Coronary artery (tissue), 2 donors: ENCODE measurements at regions not wholly inside any gene's neighbourhood (a gene's known extent, or its start where the extent isn't known, plus 50 kb on each side); places are given as distances from the start of the nearest gene placed in this dataset.

Source experiments
- DNase-seq: peaks from one replicate; pipeline ENCODE4 v3.0.0-alpha.2; 2017; ENCODE audit warnings: low spot score
- H3K27ac ChIP-seq, 2 donors: fragments of 200-600 bp; sonication (generic); one replicate each; pipeline ENCODE4 v1.5.1; 2016 to 2019
- H3K4me3 ChIP-seq: fragments of 200-600 bp; sonication (generic); 2 replicates; pipeline ENCODE4 v1.5.1; 2016; ENCODE audit warnings: mild to moderate bottlenecking, moderate library complexity
- CTCF ChIP-seq: fragments of 200-600 bp; sonication (generic); IDR thresholded peaks from one replicate; pipeline ENCODE4 v1.5.1; 2019; ENCODE audit warnings: antibody characterized with exemption

DNA sequence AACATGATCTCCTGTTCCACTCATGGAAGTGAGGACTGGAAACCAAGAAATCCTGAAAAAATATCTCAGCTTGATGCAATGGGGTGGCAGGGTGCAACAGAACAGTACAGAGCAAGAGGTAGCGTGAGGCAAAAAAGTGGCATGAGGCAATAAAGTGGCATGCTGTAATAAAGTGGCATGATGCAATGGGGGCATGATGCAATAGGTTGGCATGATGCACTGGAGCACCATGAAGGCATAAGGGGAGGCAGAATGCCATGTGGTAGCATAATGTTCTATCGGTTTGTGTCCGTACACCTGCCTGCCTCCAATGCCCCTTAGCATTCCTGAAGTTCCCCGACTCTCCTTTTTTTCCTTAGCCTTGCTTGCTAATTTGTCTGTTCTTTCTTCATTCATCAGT lies 648.4 kb downstream of the TMEM182 start:
- TF ChIP-seq CTCF: no peak
- no peak for DNase-seq
- Histone ChIP-seq H3K4me3 (no peak overlapping the region), H3K27ac (no peak overlapping the region)

- DNase-seq: no peak
- no peak for TF ChIP-seq CTCF
- Histone ChIP-seq H3K4me3 (no peak overlapping the region), H3K27ac (no peak overlapping the region)
Observed at GRCh38 chr2:103419506-103419905, 657.7 kb downstream of the TMEM182 start.

GRCh38 chr2:103423100-103423499 lies 661.3 kb downstream of the TMEM182 start:
- no peak overlapping the region for H3K4me3 ChIP-seq
- H3K27ac ChIP-seq: no peak overlapping the region
- no peak for TF ChIP-seq CTCF
- no peak for DNase-seq

DNA sequence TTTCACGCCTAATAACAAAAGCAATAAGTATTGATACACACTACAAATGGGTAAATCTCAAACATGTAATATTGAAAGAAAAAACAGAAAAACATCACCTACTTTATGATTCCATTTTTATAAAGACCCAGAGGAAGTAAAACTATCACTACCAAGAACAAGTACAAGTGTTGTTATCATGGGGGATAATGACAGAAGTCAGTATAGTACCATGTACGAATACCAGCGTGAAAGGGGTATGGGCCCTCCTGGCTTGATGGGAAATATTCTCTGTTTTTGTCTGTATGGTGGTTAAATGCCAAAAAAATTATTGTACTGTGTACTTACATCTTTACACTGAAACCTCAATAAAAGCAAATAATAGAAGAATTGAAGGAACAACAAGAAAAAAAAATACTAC lies 665.7 kb downstream of the TMEM182 start:
- no peak for TF ChIP-seq CTCF
- H3K4me3 ChIP-seq: no peak overlapping the region
- DNase-seq: no peak
- no peak overlapping the region for H3K27ac ChIP-seq

DNA sequence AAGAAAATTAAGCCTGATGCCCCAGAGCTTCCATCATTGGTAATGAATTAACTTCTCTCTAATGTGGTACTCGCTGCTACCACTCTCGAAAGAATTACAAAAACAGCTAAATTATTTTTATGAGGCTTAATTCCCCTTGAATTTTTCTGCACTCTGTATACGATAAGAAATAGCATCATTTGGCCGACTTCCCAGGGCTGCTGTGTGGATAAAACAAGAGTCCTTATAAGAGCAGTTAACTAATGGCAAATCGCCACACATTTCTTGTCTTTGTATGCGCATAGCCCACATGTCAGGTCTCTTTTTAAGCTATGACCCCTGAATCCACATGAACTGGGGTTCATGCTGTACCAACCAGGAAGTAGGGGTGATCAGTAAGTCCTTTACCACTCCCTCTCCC lies 668.4 kb downstream of the TMEM182 start:
- Histone ChIP-seq H3K27ac (no peak overlapping the region), H3K4me3 (no peak overlapping the region)
- TF ChIP-seq CTCF: no peak
- no peak for DNase-seq

DNA sequence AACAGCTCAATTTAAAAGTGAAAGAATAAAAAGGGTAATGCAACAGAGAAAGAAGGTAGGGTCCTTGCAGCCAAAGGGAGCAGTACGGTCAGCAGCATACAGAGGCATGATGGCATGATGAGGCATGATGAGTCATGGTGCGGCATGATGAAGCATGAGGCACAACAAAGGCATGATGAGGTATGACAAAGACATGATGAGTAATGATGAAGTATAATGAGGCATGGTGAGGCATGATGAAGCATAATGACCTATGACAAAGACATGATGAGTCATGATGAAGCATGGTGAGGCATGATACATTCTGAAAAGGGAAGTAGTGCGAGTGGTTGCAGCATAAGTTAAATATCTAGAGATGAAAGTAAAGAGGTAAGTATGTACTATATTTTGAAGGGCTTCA lies 673.2 kb downstream of the TMEM182 start:
- no peak for TF ChIP-seq CTCF
- Histone ChIP-seq H3K27ac (no peak overlapping the region), H3K4me3 (no peak overlapping the region)
- DNase-seq: no peak

GRCh38 chr2:103437161-103437560 lies 675.3 kb downstream of the TMEM182 start:
- DNase-seq: no peak
- TF ChIP-seq CTCF: no peak
- no peak overlapping the region for H3K4me3 ChIP-seq
- H3K27ac ChIP-seq: no peak overlapping the region
